Astrocyte (in vitro differentiated cells and primary cell): ENCODE measurements at regions not wholly inside any gene's neighbourhood (a gene's known extent, or its start where the extent isn't known, plus 50 kb on each side); places are given as distances from the start of the nearest gene placed in this dataset.

Source experiments
- EZH2 ChIP-seq: IDR thresholded peaks from 2 replicates; pipeline ENCODE4 v1.6.1; 2012; ENCODE audit warnings: mild to moderate bottlenecking, low read length, inconsistent platforms; ENCODE audit not compliant: insufficient read depth
- TF ChIP-seq, protein P1 (sequence below): IDR thresholded peaks from 2 replicates; pipeline ENCODE4 v1.5.1; 2011; ENCODE audit warnings: low read depth, mild to moderate bottlenecking, inconsistent platforms, low read length, moderate library complexity; ENCODE audit not compliant: insufficient read depth

- TF ChIP-seq, protein P1, sequence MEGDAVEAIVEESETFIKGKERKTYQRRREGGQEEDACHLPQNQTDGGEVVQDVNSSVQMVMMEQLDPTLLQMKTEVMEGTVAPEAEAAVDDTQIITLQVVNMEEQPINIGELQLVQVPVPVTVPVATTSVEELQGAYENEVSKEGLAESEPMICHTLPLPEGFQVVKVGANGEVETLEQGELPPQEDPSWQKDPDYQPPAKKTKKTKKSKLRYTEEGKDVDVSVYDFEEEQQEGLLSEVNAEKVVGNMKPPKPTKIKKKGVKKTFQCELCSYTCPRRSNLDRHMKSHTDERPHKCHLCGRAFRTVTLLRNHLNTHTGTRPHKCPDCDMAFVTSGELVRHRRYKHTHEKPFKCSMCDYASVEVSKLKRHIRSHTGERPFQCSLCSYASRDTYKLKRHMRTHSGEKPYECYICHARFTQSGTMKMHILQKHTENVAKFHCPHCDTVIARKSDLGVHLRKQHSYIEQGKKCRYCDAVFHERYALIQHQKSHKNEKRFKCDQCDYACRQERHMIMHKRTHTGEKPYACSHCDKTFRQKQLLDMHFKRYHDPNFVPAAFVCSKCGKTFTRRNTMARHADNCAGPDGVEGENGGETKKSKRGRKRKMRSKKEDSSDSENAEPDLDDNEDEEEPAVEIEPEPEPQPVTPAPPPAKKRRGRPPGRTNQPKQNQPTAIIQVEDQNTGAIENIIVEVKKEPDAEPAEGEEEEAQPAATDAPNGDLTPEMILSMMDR: no peak
- TF ChIP-seq EZH2: no peak
Observed at GRCh38 chr6:76888351-76888750, 574.9 kb downstream of the HTR1B start.
